Fibroblast of skin of back (primary cell): ENCODE measurements at regions not wholly inside any gene's neighbourhood (a gene's known extent, or its start where the extent isn't known, plus 50 kb on each side); places are given as distances from the start of the nearest gene placed in this dataset.
"Not testable (repeated sequence)": the region's sequence is repeated elsewhere in the genome, so short reads cannot be mapped to it uniquely, and the experiment has no call there.

Experiments
- DNase-seq: peaks from one replicate; pipeline ENCODE4 v3.0.0-alpha.2; 2013

DNA sequence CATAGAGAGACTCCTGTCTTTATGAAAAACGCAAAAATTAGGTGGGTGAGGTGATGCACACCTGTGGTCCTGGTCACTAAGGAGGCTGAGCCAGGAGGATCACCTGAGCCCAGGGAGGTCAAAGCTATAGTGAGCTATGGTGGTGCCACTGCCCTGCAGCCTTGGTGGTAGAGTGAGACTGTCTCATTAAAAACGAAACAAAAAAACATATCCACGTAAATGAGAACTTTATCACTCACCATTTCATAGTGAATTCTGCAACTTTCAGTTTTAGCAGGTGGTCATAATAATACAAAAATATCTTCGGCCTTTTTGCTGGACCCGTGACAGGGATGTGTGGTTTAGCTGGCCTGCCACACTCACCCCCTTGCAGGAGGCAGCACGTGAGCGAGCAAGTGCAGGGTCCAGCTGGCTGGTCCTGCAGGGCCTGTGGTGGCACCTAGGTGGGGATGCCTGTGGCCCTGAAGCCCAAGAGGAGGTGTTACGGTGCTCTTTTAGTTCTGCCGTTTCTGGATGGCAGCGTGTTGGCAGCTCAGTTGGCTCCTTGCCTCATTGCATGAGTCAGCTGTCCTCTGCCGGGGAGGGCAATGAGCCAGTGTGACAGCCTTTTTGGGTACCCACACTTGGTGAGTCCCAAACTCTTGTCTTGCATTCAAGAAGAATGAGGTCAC, 1330.7 kb upstream of the TMEM132C start:
- peak; percentile 7 for DNase-seq

DNA sequence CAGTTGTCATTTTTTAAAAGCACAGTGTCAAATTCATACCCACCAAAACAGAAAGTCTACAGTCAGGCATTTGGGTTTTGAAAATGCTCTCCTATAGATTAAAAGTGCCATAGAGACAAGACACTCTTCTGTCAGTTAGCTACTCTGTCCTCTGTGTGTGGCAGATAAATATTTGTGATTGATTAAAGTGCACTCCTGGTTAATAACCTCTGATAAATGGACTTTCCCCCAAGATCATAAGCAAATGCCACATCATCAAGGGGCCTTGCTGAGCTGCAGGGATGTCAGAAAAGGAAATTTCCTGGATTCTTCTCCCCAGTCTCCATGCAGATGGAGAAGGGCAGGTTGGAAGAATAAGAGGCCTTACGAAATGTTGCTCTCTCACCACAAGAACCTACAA, 1329.5 kb upstream of the TMEM132C start:
- no peak for DNase-seq

DNA sequence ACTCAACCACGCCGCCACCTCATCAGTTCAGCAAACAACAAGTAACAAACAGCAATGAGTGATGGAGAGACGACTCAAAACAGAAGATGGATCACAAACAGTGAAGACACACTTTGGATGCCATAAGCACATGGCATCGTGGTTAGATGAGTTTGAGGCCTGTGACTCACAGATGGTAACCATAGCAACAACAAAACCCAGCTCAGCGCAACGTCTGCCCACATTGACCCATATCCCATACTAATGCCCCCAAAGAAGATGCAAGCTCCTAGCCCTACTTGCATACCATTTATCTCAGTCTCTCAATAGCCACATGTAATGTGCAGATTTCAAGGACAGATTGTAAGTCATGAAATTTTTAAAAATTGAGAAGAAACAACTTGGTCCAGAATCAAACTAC, 1322.3 kb upstream of the TMEM132C start:
- DNase-seq: peak; percentile 0

DNA sequence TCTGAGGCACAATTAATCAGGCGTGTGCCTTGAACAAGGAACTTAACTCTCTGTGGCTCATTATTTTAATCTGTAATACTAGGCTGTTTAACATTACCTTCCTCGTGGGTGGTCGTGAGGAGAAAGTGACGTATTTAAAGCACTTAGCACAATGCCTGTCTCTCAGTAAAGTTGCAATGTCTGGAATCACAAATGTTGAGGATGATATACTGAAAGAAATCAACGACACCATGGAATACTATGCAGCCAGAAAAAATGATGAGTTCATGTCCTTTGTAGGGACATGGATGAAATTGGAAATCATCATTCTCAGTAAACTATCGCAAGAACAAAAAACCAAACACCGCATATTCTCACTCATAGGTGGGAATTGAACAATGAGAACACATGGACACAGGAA, 1320.0 kb upstream of the TMEM132C start:
- DNase-seq: not testable (repeated sequence)

DNA sequence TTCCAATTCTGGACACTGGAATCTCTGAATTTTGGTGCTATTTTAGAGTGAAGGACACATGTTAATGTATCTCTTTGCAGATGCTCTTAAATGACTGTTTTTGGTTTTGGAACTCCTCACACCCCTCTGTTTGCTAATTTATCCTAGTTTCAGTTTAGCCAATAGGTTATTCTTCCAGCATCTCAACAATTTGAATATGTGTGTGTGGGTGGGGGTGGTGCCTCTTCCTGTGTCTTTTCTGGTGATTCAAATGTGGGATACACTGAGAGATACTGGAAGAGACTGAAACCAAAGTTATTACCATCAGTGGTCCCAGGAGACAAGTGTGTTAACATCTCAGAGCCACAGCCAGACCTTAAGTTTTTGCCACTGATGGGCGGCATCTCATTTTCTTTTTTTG, 1317.4 kb upstream of the TMEM132C start:
- DNase-seq: no peak

DNA sequence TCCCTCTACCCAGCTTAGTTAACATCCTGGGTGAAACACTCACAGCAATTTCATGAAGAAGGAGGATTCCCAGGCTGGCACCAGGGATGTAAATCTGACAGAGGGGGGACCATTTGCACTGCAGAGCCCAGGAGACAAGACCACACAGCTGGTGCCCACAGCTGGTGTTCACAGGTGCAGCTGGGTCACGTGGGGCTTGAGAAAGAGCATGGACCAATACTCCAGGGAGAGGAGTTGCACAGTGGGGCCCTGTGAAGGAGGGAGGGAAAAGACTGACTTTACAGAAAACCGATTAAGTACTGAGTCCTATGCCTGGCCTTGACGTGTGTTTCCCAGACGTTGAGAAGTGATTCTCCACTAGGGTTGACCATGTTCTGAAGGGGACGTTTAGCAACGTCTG, 1316.7 kb upstream of the TMEM132C start:
- no peak for DNase-seq

DNA sequence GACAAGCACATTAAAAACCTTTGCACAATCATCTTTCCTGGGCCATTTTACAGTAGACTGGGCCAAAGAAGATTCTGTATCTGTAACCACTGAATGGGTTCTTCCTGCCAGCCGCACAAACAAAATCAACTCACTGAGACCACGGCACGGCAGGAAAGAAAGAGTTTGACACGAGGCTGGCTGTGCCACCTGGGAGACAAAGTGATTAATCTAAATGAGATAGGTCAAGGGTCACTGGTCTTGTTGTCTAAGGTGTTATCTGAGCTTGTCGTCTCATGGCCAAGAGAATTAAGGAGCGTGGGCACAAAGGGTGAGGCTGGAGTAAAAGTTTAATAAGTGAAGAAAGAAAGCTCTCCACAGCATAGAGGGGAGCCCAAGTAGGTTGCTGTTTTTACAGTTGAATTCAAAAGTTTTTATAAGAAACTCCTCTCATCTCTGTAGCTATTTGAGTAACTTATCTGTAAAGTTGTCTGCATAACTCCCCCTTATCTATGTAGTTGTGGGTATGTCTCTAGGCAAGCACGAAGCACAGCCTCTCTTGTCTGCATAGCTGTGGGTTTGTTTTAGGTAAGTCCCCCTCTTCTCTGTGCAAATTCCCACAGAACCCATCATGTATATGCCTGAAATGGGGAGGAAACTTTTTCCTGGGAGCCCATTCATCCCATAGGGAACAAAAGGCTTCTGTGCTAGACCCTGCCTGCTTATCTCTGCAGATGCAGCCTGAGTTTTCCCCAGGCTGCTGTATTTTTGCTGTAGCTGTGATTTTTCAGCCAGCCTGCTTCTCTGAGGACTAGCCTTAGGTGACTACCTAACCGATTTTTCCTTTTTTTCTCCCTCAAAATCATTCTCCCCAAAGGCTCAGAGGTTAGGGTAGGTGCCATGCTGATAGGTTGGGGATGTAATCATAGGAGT, 1314.6 kb upstream of the TMEM132C start:
- DNase-seq: no peak

DNA sequence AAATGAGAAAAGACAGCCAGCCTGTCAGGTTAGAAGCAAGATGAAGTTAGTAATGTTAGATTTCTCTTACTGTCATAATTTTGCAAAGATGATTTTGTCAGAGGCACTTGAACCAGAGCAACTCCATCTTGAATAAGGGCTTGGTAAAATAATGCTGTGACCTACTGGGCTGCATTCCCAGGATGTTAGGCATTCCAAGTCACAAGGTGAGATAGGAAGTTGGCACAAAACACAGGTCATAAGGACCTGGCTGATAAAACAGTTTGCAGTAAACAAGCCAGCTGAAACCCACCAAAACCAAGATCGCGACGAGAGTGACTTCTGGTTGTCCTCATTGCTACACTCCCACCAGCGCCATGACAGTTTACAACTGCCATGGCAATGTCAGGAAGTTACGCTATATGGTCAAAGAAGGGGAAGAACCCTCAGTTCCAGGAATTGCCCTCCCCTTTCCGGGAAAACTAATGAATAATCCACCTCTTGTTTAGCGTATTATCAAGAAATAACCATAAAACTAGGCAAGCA, 1313.5 kb upstream of the TMEM132C start:
- DNase-seq: no peak

DNA sequence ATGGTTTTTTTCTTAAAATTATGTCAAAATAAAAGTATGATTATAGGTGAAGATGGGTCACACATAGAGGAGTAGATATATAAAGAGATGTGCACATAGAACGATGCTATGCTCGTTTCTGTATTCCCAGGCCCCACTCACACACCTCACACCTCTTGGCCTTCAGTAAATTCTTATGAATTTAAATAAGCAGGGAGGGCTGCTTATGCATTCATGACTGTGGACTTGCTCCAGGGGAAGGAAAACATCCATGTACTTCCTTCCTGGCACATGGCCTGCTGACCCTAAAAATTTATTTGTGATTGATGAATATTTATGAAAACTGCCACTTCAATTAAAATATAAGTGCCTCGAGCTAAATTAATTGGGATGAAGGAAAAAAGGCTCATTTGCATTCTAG, 1306.7 kb upstream of the TMEM132C start:
- no peak for DNase-seq

DNA sequence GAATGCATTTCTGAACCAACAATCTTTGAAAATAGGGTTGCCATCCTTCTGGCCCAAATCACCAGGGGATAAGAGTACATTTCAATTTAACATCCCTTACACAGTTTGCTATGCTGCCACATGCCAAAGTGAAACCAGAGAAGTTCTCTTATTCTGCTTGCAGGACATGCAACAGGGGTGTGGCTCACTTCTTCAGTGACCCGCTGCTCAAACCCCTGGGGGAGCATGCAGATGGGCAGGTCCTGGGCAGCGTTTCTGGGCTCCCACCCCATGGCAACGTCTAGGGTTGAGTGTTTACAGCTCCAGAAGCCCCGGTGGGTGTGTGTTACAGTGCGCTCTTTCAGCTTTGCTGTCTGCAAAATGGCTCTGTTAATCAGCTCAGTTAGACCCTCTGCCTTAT, 1306.3 kb upstream of the TMEM132C start:
- no peak for DNase-seq

DNA sequence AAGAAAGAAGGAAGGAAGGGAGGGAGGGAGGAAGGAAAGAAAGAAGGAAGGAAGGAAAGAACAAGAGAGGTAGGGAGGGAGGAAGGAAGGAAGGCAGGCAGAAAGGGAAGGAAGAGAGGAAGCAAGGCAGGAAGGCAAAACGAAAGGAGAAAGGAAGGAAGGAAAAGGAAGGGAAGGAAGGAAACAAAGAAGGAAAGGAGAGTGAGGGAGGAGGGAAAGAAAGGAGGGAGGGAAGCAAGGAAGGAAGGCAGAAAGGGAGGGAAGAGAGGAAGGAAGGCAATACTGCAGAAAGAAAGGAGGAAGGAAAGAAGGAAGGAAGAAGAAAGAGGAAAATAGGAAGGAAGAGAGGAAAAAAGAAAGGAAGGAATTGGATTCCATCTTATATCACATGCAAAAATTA, 1303.1 kb upstream of the TMEM132C start:
- no peak for DNase-seq

DNA sequence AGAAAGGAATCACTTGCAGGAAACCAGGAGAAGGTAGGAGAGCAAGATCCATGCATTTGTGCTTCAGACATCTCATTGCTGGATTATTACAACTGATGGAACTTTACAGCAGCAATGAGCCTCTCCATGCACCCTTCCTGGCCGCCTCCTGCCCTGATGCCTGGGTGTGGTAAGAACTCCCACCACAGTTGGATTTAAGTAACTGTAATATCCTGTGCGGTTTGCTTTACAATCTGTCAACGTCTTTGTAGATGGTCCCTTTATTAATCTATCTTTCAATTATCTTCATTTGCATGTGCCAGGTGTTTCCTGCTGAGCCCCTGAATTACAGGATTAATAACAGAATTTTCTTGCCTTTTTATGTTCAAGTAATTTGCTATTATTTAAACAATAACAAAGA, 1300.5 kb upstream of the TMEM132C start:
- no peak for DNase-seq

DNA sequence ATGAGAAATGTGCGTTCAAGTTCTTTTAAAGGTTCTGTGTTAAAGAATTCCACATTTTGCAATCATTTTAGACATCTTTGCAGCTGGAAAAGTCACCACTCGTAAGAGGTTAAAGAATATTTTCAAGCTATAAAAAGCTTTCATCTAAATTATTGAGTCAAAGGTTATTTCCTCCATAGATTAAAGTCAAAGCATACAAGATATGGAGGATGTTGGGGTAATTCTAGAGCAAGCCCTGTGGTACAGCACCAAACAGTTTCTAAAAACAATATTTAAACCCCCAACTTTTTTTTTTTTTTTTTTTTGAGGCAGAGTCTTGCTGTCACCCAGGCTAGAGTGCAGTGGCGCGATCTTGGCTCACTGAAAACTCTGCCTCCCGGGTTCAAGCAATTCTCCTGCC, 1299.8 kb upstream of the TMEM132C start:
- no peak for DNase-seq

DNA sequence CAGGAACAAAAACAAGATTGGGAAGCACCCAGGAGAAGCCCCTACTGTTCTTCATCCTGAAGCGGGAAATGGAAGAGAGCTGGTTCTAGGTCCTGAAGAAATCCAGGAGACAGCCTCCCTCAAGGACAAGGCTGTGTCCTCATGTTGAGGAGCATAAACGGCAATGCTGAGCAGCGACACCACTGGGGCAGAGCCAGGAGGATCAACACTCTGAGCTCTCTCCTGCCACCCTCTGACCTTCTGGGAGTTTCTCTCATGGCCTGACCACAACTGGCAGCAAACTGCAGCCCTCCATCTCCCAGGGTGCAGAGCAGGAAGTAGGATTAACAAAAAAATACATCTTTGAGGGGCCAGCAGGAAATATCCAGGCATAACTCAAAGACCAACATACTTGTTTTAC, 1292.2 kb upstream of the TMEM132C start:
- no peak for DNase-seq

DNA sequence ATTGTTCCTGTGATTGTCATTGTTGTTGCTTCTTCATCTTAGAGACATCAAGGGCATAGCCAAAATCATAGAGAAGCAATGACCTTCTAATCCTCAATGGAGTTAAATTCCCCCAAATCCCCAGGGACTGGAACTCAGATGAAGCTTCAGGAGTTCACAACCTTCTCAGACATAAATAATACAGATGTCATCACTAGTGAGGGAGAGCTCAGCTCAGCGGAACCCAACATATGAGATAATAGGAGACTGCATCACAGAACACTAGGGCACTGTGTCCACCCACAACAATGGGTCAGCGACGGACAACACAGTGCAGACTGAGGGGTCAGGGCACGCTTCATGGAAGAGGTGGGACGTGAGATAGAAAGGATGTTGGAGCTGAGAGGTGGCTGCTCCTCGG, 1290.4 kb upstream of the TMEM132C start:
- DNase-seq: no peak

DNA sequence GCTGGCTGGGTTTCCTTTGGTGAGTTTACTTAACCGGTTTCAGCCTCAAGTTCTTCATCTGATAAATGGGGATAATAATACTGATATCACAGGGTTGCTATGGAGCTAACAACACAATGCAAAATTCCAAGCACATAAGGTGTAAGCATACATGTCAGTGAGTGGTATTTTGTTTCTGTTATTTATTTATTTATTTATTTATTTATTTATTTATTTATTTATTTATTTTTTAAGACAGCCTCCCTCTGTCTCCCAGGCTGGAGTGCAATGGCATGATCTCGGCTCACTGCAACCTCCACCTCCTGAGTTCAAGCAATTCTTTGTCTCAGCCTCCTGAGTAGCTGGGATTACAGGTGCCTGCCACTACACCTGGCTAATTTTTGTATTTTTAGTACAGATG, 1287.4 kb upstream of the TMEM132C start:
- not testable (repeated sequence) for DNase-seq

DNA sequence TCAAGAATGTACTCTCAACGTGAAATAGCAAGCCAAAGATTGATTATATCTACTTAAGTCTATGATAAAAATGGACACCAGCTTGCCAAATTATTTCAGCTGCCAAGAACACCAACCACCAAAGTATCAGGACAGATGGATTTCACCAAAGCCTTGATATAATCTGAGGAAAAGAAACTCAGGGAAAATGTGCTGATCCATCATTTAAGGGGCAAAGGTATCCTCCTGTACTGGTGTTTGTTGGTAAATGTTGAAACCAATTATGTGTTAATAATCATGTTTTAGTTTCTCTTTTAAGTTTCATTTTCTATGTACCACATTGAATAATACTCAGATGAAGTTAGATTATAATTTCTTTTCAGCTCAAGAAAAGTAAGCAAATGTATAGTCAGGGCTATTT, 1284.3 kb upstream of the TMEM132C start:
- no peak for DNase-seq

DNA sequence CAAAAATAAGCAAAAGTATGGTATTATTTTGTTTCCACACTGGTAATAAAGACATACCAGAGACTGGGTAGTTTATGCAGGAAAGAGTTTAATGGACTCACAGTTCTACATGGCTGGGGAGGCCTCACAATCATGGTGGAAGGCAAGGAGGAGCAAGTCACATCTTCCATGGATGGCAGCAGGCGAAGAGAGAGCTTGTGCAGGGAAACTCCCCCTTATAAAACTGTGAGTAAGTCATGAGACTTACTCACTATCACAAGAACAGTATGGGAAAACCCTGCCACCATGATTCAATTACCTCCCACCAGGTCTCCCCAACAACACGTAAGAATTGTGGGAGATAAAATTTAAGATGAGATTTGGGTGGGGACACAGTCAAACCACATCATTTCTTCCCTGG, 1283.2 kb upstream of the TMEM132C start:
- DNase-seq: not testable (repeated sequence)

DNA sequence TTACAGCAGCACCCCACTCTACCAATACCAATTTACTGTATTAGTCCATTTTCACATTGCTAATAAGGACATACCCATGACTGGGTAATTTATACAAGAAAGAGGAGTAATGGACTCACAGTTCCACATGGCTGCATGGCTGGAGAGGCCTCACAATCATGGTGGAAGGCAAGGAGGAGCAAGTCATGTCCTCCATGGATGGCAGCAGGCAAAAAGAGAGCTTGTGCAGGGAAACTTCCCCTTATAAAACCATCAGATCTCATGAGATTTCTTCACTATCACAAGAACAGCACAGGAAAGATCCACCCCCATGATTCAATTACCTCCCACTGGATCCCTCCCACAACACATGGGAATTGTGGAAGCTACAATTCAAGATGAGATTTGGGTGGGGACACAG, 1281.3 kb upstream of the TMEM132C start:
- DNase-seq: not testable (repeated sequence)

DNA sequence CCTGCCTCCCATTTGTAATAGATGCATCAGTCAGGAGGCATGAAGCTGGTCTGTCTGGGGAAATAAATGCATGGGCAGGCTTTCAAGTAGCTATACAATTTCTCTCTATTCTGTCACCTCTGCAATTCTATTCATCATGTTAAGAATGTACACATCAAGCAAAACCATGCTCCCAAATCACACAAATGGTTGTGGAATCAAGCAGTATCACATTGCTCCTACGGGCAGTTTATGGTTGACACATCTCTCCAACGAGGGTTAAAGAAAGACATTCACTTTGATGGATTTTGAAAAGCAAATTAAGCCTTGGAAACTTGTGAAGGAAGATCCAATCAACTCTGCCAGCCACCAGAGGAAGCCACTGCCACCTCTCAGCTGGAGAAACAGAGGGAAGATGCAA, 1277.4 kb upstream of the TMEM132C start:
- DNase-seq: no peak

DNA sequence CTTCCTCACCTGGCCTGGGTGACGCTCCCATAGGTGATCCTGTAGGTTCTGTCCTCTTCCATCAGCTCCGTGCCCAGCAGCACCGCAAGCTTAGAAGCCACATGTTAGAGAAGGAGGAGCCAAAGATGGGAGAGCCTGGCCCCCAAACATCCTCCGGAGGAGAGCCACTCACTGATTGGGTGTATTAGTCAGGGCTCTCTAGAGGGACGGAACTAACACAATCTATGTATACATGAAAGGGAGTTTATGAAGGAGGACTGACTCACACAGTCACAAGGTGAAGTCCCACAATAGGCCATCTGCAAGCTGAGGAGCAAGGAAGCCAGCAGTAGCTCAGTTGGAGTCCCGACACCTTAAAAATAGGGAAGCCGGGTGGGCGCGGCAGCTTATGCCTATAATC, 1273.1 kb upstream of the TMEM132C start:
- DNase-seq: no peak

DNA sequence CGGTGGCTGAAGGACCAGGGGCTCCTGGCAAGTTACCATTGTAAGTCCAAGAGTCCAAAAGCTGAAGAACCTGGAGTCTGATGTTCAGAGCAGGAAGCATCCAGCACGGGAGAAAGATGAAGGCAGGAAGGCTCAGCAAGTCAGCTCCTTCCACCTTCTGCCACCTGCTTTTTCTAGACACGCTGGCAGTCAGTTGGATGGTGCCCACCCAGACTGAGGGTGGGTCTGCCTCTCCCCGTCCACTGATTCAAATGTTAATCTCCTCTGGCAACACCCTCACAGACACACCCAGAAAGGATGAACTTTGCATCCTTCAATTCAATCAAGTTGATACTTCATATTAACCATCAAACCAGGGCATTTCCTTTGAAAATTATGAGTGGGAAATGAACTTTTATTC, 1272.4 kb upstream of the TMEM132C start:
- DNase-seq: no peak

DNA sequence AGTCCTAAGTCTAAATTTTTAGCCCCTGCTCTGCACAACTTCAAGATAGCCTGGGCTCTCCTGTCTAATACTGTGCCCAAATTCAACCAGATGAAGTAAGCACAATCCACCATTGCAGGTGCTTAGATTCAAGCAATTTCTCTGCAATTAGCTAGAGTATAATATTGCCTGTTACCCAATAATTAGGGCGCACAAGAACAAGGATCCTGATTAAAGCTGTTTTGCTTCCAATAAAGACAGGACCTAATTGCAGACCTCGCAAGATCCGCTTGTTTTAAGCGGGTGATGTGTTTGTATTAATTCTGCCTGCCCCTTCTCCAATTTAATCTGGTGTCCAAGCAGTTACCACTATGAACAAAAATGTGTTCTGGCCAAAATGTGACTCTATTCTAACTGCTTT, 1268.9 kb upstream of the TMEM132C start:
- DNase-seq: no peak

DNA sequence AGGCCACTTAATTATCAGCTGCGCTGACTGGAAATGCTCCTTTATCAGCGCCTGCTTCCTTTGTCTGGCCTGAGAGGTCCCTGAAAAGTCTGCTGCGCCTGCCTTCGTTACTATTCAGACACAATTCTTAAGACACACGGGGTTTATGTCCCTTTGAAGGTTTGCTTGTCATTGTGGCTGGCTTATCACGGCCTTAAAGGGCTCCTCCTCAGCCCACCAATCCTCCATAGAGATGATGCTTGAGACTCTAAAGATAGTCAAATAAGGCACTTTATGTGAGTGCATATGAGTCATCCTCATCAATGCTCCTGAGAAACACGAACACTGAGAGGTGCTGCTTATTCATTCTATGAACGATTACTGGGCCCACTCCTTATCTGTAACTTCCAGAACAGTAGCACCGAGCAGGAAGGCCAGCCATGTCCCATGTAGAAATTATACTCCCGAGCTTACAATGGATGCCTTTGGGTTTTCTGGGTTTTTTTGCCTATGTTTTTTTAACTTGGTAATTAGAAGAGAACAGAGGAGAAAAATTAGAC, 1268.2 kb upstream of the TMEM132C start:
- DNase-seq: no peak
